Osteoblast (primary cell): ENCODE measurements at regions not wholly inside any gene's neighbourhood (a gene's known extent, or its start where the extent isn't known, plus 50 kb on each side); places are given as distances from the start of the nearest gene placed in this dataset.
"Not testable (repeated sequence)": the region's sequence is repeated elsewhere in the genome, so short reads cannot be mapped to it uniquely, and the experiment has no call there.

ENCODE experiments used
- DNase-seq: peaks from one replicate; pipeline ENCODE4 v3.0.0; 2011; ENCODE audit warnings: low spot score, mixed read lengths; ENCODE audit not compliant: insufficient read length; ENCODE audit errors: missing footprints
- H2AFZ ChIP-seq: 2 replicates; pipeline ENCODE4 v1.6.0; 2011; ENCODE audit warnings: mild to moderate bottlenecking, low read length
- H3K27ac ChIP-seq: 2 replicates; pipeline ENCODE4 v1.5.1; 2011; ENCODE audit warnings: mild to moderate bottlenecking, low read depth, low read length, moderate library complexity
- H3K27me3 ChIP-seq: 2 replicates; pipeline ENCODE4 v1.6.0; 2012; ENCODE audit warnings: mild to moderate bottlenecking, control low read depth, inconsistent platforms, low read length, moderate library complexity; ENCODE audit not compliant: insufficient read depth
- H3K36me3 ChIP-seq: 2 replicates; pipeline ENCODE4 v1.5.1; 2011; ENCODE audit warnings: mild to moderate bottlenecking, low read length, control low read depth, moderate library complexity; ENCODE audit not compliant: insufficient read depth
- H3K4me1 ChIP-seq: 2 replicates; pipeline ENCODE4 v1.5.1; 2011; ENCODE audit warnings: mild to moderate bottlenecking, low read length, control low read depth, moderate library complexity; ENCODE audit not compliant: insufficient read depth
- H3K4me2 ChIP-seq: 2 replicates; pipeline ENCODE4 v1.6.0; 2011; ENCODE audit warnings: mild to moderate bottlenecking, low read length; ENCODE audit not compliant: insufficient read depth
- H3K4me3 ChIP-seq: fragments of 200-600 bp; sonication (generic); 3 replicates; pipeline ENCODE4 v1.5.1; 2012; ENCODE audit warnings: mild to moderate bottlenecking, low read length, inconsistent platforms; ENCODE audit not compliant: insufficient read depth
- H3K79me2 ChIP-seq: 2 replicates; pipeline ENCODE4 v1.6.0; 2012; ENCODE audit warnings: mild to moderate bottlenecking, low read length, control low read depth, inconsistent platforms; ENCODE audit not compliant: insufficient read depth
- H3K9me3 ChIP-seq: 2 replicates; pipeline ENCODE4 v1.5.1; 2011; ENCODE audit warnings: low read depth, low read length, control low read depth
- H4K20me1 ChIP-seq: 2 replicates; pipeline ENCODE4 v1.6.0; 2012; ENCODE audit warnings: mild to moderate bottlenecking, low read length, control low read depth; ENCODE audit not compliant: insufficient read depth
- TF ChIP-seq, protein P1 (sequence below): IDR thresholded peaks from 2 replicates; pipeline ENCODE4 v1.5.1; 2011; ENCODE audit warnings: mild to moderate bottlenecking, low read depth, low read length, moderate library complexity; ENCODE audit errors: extremely low read depth

- no peak for DNase-seq
- no peak overlapping the region for H2AFZ ChIP-seq
- TF ChIP-seq, protein P1, sequence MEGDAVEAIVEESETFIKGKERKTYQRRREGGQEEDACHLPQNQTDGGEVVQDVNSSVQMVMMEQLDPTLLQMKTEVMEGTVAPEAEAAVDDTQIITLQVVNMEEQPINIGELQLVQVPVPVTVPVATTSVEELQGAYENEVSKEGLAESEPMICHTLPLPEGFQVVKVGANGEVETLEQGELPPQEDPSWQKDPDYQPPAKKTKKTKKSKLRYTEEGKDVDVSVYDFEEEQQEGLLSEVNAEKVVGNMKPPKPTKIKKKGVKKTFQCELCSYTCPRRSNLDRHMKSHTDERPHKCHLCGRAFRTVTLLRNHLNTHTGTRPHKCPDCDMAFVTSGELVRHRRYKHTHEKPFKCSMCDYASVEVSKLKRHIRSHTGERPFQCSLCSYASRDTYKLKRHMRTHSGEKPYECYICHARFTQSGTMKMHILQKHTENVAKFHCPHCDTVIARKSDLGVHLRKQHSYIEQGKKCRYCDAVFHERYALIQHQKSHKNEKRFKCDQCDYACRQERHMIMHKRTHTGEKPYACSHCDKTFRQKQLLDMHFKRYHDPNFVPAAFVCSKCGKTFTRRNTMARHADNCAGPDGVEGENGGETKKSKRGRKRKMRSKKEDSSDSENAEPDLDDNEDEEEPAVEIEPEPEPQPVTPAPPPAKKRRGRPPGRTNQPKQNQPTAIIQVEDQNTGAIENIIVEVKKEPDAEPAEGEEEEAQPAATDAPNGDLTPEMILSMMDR, result no peak
- no peaks in the 10 kb centered on the region for H4K20me1 ChIP-seq
- no peak overlapping the region for H3K4me2 ChIP-seq
- no peaks in the 10 kb centered on the region for H3K36me3 ChIP-seq
- no peaks in the 10 kb centered on the region for H3K9me3 ChIP-seq
- H3K27me3 ChIP-seq, result no peaks in the 10 kb centered on the region
- no peak overlapping the region for H3K4me3 ChIP-seq
- H3K4me1 ChIP-seq, result no peaks in the 10 kb centered on the region
- no peak overlapping the region for H3K27ac ChIP-seq
- H3K79me2 ChIP-seq, result no peaks in the 10 kb centered on the region
Measured at GRCh38 chr3:64789111-64789510, 101.3 kb upstream of the ADAMTS9 start.

GRCh38 chr3:64783200-64783599 lies 95.4 kb upstream of the ADAMTS9 start:
- no peaks in the 10 kb centered on the region for H4K20me1 ChIP-seq
- H2AFZ ChIP-seq, result no peak overlapping the region
- no peak for DNase-seq
- H3K79me2 ChIP-seq, result no peaks in the 10 kb centered on the region
- no peaks in the 10 kb centered on the region for H3K4me1 ChIP-seq
- no peaks in the 10 kb centered on the region for H3K9me3 ChIP-seq
- no peaks in the 10 kb centered on the region for H3K36me3 ChIP-seq
- H3K27me3 ChIP-seq, result no peaks in the 10 kb centered on the region
- H3K27ac ChIP-seq, result no peak overlapping the region
- TF ChIP-seq, protein P1, result no peak
- no peak overlapping the region for H3K4me2 ChIP-seq
- no peak overlapping the region for H3K4me3 ChIP-seq

DNA sequence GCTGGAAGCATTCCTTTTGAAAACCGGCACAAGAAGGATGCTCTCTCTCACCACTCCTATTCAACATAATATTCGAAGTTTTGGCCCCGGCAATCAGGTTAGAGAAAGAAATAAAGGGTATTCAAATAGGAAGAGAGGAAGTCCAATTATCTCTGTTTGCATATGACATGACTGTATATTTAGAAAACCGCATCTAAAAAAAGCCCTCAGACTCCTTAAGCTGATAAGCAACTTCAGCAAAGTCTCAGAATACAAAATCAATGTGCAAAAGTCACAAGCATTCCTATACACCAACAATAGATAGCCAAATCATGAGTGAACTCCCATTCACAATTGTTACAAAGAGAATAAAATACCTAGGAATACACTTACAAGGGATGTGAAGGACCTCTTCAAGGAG lies 93.1 kb upstream of the ADAMTS9 start:
- not testable (repeated sequence) for H3K4me1 ChIP-seq, H3K27ac ChIP-seq, H3K4me3 ChIP-seq, H3K79me2 ChIP-seq, H3K4me2 ChIP-seq, DNase-seq, H3K9me3 ChIP-seq, H3K27me3 ChIP-seq, H4K20me1 ChIP-seq, H2AFZ ChIP-seq, H3K36me3 ChIP-seq

DNA sequence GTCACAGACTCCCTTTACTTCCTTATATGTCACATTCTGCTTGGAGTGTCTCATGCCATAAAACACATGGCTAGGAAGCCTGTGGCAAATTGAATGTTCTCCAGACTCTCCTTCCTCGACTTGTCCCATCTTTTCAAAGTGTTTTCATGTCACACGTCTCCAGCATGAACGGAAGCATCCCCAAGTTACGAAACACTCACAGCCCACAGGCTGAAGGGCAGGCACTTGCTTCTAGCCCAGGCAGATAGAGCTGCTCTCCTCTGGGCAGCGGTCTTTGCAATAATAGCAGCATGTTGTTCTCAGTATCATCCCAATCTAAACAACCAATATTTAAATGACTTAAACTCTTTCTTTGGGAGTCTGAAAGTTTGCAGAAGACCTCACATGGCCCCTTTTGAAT lies 85.3 kb upstream of the ADAMTS9 start:
- H3K27ac ChIP-seq, result no peak overlapping the region
- H4K20me1 ChIP-seq, result no peaks in the 10 kb centered on the region
- H3K79me2 ChIP-seq, result no peaks in the 10 kb centered on the region
- H3K27me3 ChIP-seq, result no peaks in the 10 kb centered on the region
- no peak overlapping the region for H2AFZ ChIP-seq
- TF ChIP-seq, protein P1, result no peak
- H3K36me3 ChIP-seq, result no peaks in the 10 kb centered on the region
- H3K9me3 ChIP-seq, result no peaks in the 10 kb centered on the region
- H3K4me1 ChIP-seq, result no peaks in the 10 kb centered on the region
- DNase-seq, result no peak
- no peak overlapping the region for H3K4me2 ChIP-seq
- no peak overlapping the region for H3K4me3 ChIP-seq

DNA sequence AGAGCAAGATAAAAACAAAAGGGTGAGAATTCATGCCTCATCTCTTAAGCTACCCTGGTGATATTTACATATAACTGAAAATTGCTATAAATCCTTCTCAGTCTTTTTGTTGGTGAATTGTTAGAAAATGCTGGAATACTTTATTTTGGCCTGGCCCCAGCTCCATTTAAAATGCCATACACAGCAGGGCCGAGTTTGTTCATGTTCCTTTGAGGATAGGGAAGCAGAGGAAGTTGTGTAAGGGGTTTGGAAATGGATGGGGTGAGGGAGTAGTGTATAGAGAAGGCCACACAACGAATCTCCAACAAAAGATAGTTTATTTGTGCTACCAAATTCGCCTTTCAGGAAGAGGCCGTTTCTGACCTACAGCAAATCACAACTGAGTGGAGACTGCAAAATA lies 78.6 kb upstream of the ADAMTS9 start:
- Histone ChIP-seq H3K4me1 (no peaks in the 10 kb centered on the region), H3K27me3 (no peaks in the 10 kb centered on the region), H3K4me3 (no peak overlapping the region), H3K79me2 (no peaks in the 10 kb centered on the region), H4K20me1 (no peaks in the 10 kb centered on the region), H2AFZ (no peak overlapping the region), H3K4me2 (no peak overlapping the region), H3K9me3 (no peaks in the 10 kb centered on the region), H3K27ac (no peak overlapping the region), H3K36me3 (no peaks in the 10 kb centered on the region)
- TF ChIP-seq, protein P1, result no peak
- DNase-seq, result no peak
